ENCODE measurements at regions not wholly inside any gene's neighbourhood (a gene's known extent, or its start where the extent isn't known, plus 50 kb on each side); places are given as distances from the start of the nearest gene placed in this dataset.
A peak's percentile ranks its signal among the peaks of the same experiment; 100 is the strongest.

DNA sequence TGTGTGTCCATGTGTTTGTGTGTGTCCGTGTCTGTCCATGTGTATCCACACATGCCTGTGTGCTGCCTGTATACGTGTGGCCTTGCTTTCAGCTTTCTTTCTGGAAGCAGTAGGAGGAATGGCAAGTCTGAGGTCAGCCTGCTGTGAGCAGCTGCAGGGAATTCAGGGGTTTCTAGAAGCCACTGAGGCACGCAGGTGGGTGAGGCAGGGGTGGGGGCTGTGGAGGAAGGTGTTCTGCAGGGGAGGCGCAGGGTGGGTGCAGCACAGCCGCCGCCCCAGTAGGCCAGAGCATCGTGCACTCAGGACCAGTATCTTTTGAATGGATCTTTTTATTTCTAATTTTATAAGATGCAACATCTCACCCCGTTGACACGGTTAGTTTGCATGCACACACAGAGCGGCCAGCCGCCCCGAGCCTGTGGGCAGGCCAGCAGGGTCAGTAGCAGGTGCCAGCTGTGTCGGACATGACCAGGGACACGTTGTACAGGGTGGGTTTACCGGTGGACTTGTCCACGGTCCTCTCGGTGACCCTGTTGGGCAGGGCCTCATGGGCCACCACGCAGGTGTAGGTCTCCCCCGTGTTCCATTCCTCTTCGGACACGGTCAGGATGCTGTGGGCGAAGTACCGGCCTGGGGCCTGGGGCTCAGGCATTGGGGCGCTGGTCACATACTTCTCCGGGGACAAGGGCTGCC lies 327.7 kb downstream of the TMEM121 start:
- Histone ChIP-seq H3K36me3 (ENCODE audit: low read depth, missing control alignments) (no peaks in the 10 kb centered on the region), H3K27ac (no peak overlapping the region), H3K4me3 (no peak overlapping the region), H3K9me3 (no peaks in the 10 kb centered on the region), H3K4me1 (no peaks in the 10 kb centered on the region), H3K27me3 (no peaks in the 10 kb centered on the region)
- peak; percentile 10 for DNase-seq
- TF ChIP-seq, protein P1, sequence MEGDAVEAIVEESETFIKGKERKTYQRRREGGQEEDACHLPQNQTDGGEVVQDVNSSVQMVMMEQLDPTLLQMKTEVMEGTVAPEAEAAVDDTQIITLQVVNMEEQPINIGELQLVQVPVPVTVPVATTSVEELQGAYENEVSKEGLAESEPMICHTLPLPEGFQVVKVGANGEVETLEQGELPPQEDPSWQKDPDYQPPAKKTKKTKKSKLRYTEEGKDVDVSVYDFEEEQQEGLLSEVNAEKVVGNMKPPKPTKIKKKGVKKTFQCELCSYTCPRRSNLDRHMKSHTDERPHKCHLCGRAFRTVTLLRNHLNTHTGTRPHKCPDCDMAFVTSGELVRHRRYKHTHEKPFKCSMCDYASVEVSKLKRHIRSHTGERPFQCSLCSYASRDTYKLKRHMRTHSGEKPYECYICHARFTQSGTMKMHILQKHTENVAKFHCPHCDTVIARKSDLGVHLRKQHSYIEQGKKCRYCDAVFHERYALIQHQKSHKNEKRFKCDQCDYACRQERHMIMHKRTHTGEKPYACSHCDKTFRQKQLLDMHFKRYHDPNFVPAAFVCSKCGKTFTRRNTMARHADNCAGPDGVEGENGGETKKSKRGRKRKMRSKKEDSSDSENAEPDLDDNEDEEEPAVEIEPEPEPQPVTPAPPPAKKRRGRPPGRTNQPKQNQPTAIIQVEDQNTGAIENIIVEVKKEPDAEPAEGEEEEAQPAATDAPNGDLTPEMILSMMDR (IDR thresholded peaks at IDR 0.05) = no peak
- TF ChIP-seq POLR2A (IDR thresholded peaks at IDR 0.05) = no peak
- 89% methylated on average over 17 to 25 of the region's 25 CpGs for WGBS, 2 donors
- intact Hi-C loops (cut with DNase I; ENCODE audit: low total_unique reads) = no loop called here

DNA sequence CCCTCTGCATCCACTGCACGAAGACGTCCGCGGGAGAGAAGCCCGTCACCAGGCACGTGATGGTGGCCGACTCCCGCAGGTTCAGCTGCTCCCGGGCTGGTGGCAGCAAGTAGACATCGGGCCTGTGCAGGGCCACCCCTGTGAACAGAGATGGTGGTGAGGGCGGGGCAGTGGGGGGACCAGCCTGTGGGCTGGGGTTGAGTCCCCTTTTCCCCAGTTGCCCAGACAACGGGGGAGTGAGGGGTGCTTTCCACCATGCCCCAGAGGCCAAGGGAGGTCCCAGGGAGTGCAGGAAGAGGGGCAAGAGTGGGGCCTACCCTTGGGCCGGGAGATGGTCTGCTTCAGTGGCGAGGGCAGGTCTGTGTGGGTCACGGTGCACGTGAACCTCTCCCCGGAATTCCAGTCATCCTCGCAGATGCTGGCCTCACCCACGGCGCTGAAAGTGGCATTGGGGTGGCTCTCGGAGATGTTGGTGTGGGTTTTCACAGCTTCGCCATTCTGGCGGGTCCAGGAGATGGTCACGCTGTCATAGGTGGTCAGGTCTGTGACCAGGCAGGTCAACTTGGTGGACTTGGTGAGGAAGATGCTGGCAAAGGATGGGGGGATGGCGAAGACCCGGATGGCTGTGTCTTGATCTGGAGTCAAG lies 328.3 kb downstream of the TMEM121 start:
- intact Hi-C loops (cut with DNase I; ENCODE audit: low total_unique reads) = no loop called here
- 89 to 90% methylated on average over 11 to 26 of the region's 26 CpGs for WGBS, 2 donors
- H3K9me3 ChIP-seq = no peaks in the 10 kb centered on the region
- H3K4me3 ChIP-seq = no peak overlapping the region
- H3K36me3 ChIP-seq (ENCODE audit: low read depth, missing control alignments) = no peaks in the 10 kb centered on the region
- H3K4me1 ChIP-seq = no peaks in the 10 kb centered on the region
- no peaks in the 10 kb centered on the region for H3K27me3 ChIP-seq
- H3K27ac ChIP-seq = no peak overlapping the region
- no peak for TF ChIP-seq POLR2A (IDR thresholded peaks at IDR 0.05)
- TF ChIP-seq, protein P1 (IDR thresholded peaks at IDR 0.05) = no peak
- DNase-seq = peak; percentile 4

DNA sequence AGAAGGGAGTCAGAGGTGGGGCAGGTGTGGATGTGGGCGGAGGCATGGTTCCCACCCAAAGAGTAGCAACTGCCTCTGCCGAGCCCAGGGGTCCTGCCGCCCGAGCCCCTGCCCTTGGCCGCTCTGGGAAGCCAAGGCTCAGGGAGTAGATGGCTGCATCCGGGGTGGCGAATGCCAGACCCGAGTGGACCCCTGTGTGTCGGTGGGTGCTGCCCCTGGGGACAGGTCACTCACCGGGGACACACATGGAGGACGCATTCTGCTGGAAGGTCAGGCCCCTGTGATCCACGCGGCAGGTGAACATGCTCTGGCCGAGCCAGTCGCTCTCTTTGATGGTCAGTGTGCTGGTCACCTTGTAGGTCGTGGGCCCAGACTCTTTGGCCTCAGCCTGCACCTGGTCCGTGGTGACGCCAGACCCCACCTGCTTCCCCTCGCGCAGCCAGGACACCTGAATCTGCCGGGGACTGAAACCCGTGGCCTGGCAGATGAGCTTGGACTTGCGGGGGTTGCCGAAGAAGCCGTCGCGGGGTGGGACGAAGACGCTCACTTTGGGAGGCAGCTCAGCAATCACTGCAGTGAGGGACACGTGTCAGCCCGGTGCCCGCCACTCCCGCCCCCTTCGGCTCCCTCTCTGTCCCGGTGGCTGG lies 329.0 kb downstream of the TMEM121 start:
- Histone ChIP-seq H3K27me3 (no peaks in the 10 kb centered on the region), H3K9me3 (no peaks in the 10 kb centered on the region), H3K36me3 (ENCODE audit: low read depth, missing control alignments) (no peaks in the 10 kb centered on the region), H3K27ac (no peak overlapping the region), H3K4me3 (no peak overlapping the region), H3K4me1 (no peaks in the 10 kb centered on the region)
- no peak for TF ChIP-seq POLR2A (IDR thresholded peaks at IDR 0.05)
- TF ChIP-seq, protein P1 (IDR thresholded peaks at IDR 0.05) = no peak
- DNase-seq = peak; percentile 9
- WGBS, 2 donors = 88 to 91% methylated on average over 21 to 35 of the region's 35 CpGs
- intact Hi-C loops (cut with DNase I; ENCODE audit: low total_unique reads) = no loop called here

DNA sequence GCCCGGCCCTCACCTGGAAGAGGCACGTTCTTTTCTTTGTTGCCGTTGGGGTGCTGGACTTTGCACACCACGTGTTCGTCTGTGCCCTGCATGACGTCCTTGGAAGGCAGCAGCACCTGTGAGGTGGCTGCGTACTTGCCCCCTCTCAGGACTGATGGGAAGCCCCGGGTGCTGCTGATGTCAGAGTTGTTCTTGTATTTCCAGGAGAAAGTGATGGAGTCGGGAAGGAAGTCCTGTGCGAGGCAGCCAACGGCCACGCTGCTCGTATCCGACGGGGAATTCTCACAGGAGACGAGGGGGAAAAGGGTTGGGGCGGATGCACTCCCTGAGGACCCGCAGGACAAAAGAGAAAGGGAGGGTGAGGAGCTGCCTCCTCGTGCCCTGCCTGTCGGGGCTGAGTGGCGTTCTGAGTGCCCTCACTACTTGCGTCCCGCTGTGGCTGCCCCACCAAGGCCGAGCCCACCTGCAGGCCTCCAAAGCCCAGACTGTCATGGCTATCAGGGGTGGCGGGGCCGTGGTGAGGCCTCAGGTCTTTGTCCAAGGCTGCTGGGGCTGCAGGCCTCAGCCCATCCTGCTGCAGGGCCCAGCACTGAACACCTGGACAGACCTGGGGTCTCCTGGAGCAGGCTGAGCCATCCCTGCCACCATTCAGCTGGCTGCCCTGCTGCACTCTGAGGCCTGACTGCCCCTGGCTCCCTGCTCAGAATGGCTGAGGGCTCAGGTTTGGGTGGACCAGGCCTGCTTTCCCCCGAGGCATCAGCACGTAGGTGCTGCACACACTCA lies 329.7 kb downstream of the TMEM121 start:
- intact Hi-C loops (cut with DNase I; ENCODE audit: low total_unique reads) = no loop called here
- peak; percentile 8 for DNase-seq
- no peaks in the 10 kb centered on the region for H3K27me3 ChIP-seq
- H3K9me3 ChIP-seq = no peaks in the 10 kb centered on the region
- TF ChIP-seq, protein P1 (IDR thresholded peaks at IDR 0.05) = no peak
- no peak for TF ChIP-seq POLR2A (IDR thresholded peaks at IDR 0.05)
- H3K4me1 ChIP-seq = no peaks in the 10 kb centered on the region
- no peak overlapping the region for H3K27ac ChIP-seq
- no peak overlapping the region for H3K4me3 ChIP-seq
- H3K36me3 ChIP-seq (ENCODE audit: low read depth, missing control alignments) = no peaks in the 10 kb centered on the region
- WGBS, 2 donors = 84 to 93% methylated on average over 26 to 28 of the region's 28 CpGs

Data from testis (tissue), 2 donors.